SK-N-SH treated with all-trans-retinoic acid at 6 μM for 48 hours (cell line): ENCODE measurements at regions not wholly inside any gene's neighbourhood (a gene's known extent, or its start where the extent isn't known, plus 50 kb on each side); places are given as distances from the start of the nearest gene placed in this dataset.

ENCODE experiments used
- ATAC-seq: fragments of 200-7000 bp; cut with Tn5 transposase; 3 replicates; pipeline ENCODE4 v1.9.1; 2020; ENCODE audit warnings: mild to moderate bottlenecking, moderate library complexity
- ARNTL ChIP-seq: fragments of 450-650 bp; formaldehyde crosslinking; IDR thresholded peaks from 2 replicates; pipeline ENCODE4 v1.5.0; 2020; ENCODE audit warnings: low read depth, mild to moderate bottlenecking, moderate library complexity, borderline replicate concordance
- BACH2 ChIP-seq: fragments of 250-450 bp; sonication (Bioruptor Pico); IDR thresholded peaks from 2 replicates; pipeline ENCODE4 v1.9.0; 2021; ENCODE audit warnings: mild to moderate bottlenecking, borderline replicate concordance
- CSDC2 ChIP-seq: fragments of 250-450 bp; sonication (Bioruptor Pico); IDR thresholded peaks from 2 replicates; pipeline ENCODE4 v1.5.0; 2020; ENCODE audit warnings: mild to moderate bottlenecking, moderate library complexity
- ESRRG ChIP-seq: fragments of 250-450 bp; sonication (Bioruptor Pico); IDR thresholded peaks from 2 replicates; pipeline ENCODE4 v1.6.1; 2021; ENCODE audit warnings: mild to moderate bottlenecking
- GLIS3 ChIP-seq: fragments of 250-450 bp; sonication (Bioruptor Pico); IDR thresholded peaks from 2 replicates; pipeline ENCODE4 v1.5.0; 2020; ENCODE audit warnings: mild to moderate bottlenecking, moderate library complexity
- ISL1 ChIP-seq: fragments of 250-450 bp; sonication (Bioruptor Pico); IDR thresholded peaks from 2 replicates; pipeline ENCODE4 v2.1.2; 2022; ENCODE audit warnings: mild to moderate bottlenecking, moderate library complexity
- OSR1 ChIP-seq: fragments of 250-450 bp; sonication (Bioruptor Pico); IDR thresholded peaks from 2 replicates; pipeline ENCODE4 v1.8.0; 2022; ENCODE audit warnings: moderate library complexity, mild to moderate bottlenecking, inconsistent platforms
- PPARA ChIP-seq: fragments of 250-450 bp; sonication (Bioruptor Pico); IDR thresholded peaks from 2 replicates; pipeline ENCODE4 v1.5.0; 2020; ENCODE audit warnings: mild to moderate bottlenecking, borderline replicate concordance
- RARB ChIP-seq: fragments of 250-450 bp; sonication (Bioruptor Pico); IDR thresholded peaks from 2 replicates; pipeline ENCODE4 v1.8.0; 2021; ENCODE audit warnings: mild to moderate bottlenecking, moderate library complexity
- TCF4 ChIP-seq: fragments of 250-450 bp; sonication (Bioruptor Pico); IDR thresholded peaks from 2 replicates; pipeline ENCODE4 v1.8.0; 2021; ENCODE audit warnings: mild to moderate bottlenecking, moderate library complexity, borderline replicate concordance
- TOX ChIP-seq: fragments of 250-450 bp; sonication (Bioruptor Pico); IDR thresholded peaks from 2 replicates; pipeline ENCODE4 v1.8.0; 2021; ENCODE audit warnings: mild to moderate bottlenecking, moderate library complexity, borderline replicate concordance
- ZC3H10 ChIP-seq: fragments of 250-450 bp; sonication (Bioruptor Pico); IDR thresholded peaks from 2 replicates; pipeline ENCODE4 v1.5.1; 2021; ENCODE audit warnings: mild to moderate bottlenecking, moderate library complexity
- ZFP3 ChIP-seq: fragments of 250-450 bp; sonication (Bioruptor Pico); IDR thresholded peaks from 2 replicates; pipeline ENCODE4 v1.5.0; 2020; ENCODE audit warnings: mild to moderate bottlenecking, moderate library complexity
- ZFP30 ChIP-seq: fragments of 450-650 bp; formaldehyde crosslinking; IDR thresholded peaks from 2 replicates; pipeline ENCODE4 v1.5.0; 2022; ENCODE audit warnings: mild to moderate bottlenecking, moderate library complexity
- ZNF565 ChIP-seq: fragments of 450-650 bp; formaldehyde crosslinking; conservative IDR thresholded peaks from 2 replicates; pipeline ENCODE4 v1.5.0; 2020; ENCODE audit warnings: low read depth, mild to moderate bottlenecking, moderate library complexity
- ZNF70 ChIP-seq: fragments of 450-650 bp; formaldehyde crosslinking; IDR thresholded peaks from 2 replicates; pipeline ENCODE4 v1.5.0; 2020; ENCODE audit warnings: mild to moderate bottlenecking, moderate library complexity
- ZNF8 ChIP-seq: fragments of 450-650 bp; formaldehyde crosslinking; IDR thresholded peaks from 2 replicates; pipeline ENCODE4 v1.5.0; 2020; ENCODE audit warnings: mild to moderate bottlenecking, moderate library complexity
- TF ChIP-seq, protein P1 (sequence below): fragments of 250-450 bp; sonication (Bioruptor Pico); IDR thresholded peaks from 2 replicates; pipeline ENCODE4 v1.5.1; 2020; ENCODE audit warnings: low read depth, mild to moderate bottlenecking, moderate library complexity
- TF ChIP-seq, protein P2 (sequence below): fragments of 250-450 bp; sonication (Bioruptor Pico); IDR thresholded peaks from 2 replicates; pipeline ENCODE4 v1.8.0; 2021; ENCODE audit warnings: low read depth, mild to moderate bottlenecking, moderate library complexity, borderline replicate concordance
- TF ChIP-seq, protein P3 (sequence below): fragments of 250-450 bp; sonication (Bioruptor Pico); IDR thresholded peaks from 2 replicates; pipeline ENCODE4 v1.5.0; 2020; ENCODE audit warnings: mild to moderate bottlenecking, moderate library complexity
- TF ChIP-seq, protein P4 (sequence below): fragments of 250-450 bp; sonication (Bioruptor Pico); IDR thresholded peaks from 2 replicates; pipeline ENCODE4 v1.8.0; 2020; ENCODE audit warnings: mild to moderate bottlenecking, moderate library complexity, borderline replicate concordance

DNA sequence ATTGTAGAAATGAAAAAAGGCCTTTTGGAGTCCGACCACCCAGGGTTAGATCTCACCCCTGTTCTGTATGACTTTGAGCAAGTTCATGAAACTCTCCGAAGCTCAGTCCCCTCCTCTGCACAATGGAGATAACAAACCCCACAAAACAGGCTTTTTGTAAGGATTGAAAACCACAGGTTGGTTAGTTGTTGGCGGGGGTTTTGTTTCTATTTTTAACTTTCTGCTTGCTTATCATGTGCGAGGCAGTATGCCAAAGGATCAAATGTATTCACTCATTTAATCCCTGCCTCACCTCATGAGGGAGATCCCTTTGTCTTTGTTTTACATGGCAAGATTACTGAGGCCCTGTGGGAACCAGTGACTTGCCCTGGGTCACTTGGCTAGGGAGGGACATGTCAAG, 539.1 kb downstream of the CDK5RAP2 start:
- no peak for ATAC-seq
- no peak for TF ChIP-seq ZNF8
- TF ChIP-seq ZFP3: no peak

DNA sequence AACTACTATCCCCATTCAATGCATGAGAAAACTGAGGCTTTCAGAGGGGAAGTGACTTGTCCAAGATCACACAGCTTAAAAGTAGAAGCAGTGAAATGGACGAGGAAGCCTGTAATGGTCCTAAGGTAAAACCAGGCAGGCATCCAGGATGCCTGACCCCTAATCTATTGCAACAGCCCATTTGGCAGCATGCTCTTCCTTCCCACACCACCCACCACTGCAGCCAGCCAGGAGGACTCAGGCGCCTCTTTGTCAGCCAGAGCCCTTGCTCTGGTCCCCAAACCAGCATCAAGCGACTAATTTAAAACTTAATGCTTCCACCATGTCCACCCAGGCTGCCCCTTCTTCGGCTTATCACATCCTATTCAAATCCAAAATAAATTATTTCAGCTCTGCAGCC, 541.6 kb downstream of the CDK5RAP2 start:
- no peak for TF ChIP-seq TCF4 (CRISPR knock-in tag)
- no peak for TF ChIP-seq ARNTL (CRISPR knock-in tag)
- no peak for TF ChIP-seq ISL1
- TF ChIP-seq ZC3H10 (CRISPR knock-in tag): no peak
- TF ChIP-seq, protein P1, sequence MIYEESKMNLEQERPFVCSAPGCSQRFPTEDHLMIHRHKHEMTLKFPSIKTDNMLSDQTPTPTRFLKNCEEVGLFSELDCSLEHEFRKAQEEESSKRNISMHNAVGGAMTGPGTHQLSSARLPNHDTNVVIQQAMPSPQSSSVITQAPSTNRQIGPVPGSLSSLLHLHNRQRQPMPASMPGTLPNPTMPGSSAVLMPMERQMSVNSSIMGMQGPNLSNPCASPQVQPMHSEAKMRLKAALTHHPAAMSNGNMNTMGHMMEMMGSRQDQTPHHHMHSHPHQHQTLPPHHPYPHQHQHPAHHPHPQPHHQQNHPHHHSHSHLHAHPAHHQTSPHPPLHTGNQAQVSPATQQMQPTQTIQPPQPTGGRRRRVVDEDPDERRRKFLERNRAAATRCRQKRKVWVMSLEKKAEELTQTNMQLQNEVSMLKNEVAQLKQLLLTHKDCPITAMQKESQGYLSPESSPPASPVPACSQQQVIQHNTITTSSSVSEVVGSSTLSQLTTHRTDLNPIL (CRISPR knock-in tag): no peak
- no peak for TF ChIP-seq RARB (CRISPR knock-in tag)
- TF ChIP-seq BACH2 (CRISPR knock-in tag): no peak
- TF ChIP-seq ZFP3: no peak
- no peak for TF ChIP-seq PPARA
- TF ChIP-seq TOX (CRISPR knock-in tag): no peak
- no peak for TF ChIP-seq ZFP30 (CRISPR knock-in tag)
- TF ChIP-seq ZNF70: no peak
- no peak for TF ChIP-seq ZNF565 (CRISPR knock-in tag)
- TF ChIP-seq, protein P2, sequence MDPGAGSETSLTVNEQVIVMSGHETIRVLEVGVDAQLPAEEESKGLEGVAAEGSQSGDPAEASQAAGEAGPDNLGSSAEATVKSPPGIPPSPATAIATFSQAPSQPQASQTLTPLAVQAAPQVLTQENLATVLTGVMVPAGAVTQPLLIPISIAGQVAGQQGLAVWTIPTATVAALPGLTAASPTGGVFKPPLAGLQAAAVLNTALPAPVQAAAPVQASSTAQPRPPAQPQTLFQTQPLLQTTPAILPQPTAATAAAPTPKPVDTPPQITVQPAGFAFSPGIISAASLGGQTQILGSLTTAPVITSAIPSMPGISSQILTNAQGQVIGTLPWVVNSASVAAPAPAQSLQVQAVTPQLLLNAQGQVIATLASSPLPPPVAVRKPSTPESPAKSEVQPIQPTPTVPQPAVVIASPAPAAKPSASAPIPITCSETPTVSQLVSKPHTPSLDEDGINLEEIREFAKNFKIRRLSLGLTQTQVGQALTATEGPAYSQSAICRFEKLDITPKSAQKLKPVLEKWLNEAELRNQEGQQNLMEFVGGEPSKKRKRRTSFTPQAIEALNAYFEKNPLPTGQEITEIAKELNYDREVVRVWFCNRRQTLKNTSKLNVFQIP (CRISPR knock-in tag): no peak
- no peak for TF ChIP-seq CSDC2 (CRISPR knock-in tag)
- TF ChIP-seq GLIS3: no peak
- TF ChIP-seq, protein P3, sequence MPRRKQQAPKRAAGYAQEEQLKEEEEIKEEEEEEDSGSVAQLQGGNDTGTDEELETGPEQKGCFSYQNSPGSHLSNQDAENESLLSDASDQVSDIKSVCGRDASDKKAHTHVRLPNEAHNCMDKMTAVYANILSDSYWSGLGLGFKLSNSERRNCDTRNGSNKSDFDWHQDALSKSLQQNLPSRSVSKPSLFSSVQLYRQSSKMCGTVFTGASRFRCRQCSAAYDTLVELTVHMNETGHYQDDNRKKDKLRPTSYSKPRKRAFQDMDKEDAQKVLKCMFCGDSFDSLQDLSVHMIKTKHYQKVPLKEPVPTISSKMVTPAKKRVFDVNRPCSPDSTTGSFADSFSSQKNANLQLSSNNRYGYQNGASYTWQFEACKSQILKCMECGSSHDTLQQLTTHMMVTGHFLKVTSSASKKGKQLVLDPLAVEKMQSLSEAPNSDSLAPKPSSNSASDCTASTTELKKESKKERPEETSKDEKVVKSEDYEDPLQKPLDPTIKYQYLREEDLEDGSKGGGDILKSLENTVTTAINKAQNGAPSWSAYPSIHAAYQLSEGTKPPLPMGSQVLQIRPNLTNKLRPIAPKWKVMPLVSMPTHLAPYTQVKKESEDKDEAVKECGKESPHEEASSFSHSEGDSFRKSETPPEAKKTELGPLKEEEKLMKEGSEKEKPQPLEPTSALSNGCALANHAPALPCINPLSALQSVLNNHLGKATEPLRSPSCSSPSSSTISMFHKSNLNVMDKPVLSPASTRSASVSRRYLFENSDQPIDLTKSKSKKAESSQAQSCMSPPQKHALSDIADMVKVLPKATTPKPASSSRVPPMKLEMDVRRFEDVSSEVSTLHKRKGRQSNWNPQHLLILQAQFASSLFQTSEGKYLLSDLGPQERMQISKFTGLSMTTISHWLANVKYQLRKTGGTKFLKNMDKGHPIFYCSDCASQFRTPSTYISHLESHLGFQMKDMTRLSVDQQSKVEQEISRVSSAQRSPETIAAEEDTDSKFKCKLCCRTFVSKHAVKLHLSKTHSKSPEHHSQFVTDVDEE (CRISPR knock-in tag): no peak
- no peak for TF ChIP-seq ESRRG
- TF ChIP-seq, protein P4, sequence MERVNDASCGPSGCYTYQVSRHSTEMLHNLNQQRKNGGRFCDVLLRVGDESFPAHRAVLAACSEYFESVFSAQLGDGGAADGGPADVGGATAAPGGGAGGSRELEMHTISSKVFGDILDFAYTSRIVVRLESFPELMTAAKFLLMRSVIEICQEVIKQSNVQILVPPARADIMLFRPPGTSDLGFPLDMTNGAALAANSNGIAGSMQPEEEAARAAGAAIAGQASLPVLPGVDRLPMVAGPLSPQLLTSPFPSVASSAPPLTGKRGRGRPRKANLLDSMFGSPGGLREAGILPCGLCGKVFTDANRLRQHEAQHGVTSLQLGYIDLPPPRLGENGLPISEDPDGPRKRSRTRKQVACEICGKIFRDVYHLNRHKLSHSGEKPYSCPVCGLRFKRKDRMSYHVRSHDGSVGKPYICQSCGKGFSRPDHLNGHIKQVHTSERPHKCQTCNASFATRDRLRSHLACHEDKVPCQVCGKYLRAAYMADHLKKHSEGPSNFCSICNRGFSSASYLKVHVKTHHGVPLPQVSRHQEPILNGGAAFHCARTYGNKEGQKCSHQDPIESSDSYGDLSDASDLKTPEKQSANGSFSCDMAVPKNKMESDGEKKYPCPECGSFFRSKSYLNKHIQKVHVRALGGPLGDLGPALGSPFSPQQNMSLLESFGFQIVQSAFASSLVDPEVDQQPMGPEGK: no peak
- TF ChIP-seq OSR1 (CRISPR knock-in tag): no peak
- no peak for ATAC-seq

DNA sequence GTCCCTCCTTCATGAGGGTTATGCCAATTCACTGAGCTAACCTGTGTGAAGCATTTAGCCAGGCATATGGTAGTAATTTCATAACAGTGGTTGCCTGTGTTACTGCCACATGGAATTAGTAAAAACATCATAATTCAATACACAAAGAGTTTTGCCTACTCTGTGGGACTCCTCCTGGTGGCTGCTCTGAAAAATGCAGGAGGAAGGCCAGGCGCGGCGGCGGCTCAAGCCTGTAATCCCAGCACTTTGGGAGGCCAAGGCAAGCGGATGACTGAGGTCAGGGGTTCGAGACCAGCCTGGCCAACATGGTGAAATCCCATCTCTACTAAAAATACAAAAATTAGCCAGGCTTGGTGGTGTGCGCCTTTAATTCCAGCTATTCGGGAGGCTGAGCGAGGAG, 547.3 kb downstream of the CDK5RAP2 start:
- no peak for TF ChIP-seq PPARA
- TF ChIP-seq TCF4 (CRISPR knock-in tag): no peak
- TF ChIP-seq ESRRG: no peak
- no peak for TF ChIP-seq RARB (CRISPR knock-in tag)
- ATAC-seq: no peak

DNA sequence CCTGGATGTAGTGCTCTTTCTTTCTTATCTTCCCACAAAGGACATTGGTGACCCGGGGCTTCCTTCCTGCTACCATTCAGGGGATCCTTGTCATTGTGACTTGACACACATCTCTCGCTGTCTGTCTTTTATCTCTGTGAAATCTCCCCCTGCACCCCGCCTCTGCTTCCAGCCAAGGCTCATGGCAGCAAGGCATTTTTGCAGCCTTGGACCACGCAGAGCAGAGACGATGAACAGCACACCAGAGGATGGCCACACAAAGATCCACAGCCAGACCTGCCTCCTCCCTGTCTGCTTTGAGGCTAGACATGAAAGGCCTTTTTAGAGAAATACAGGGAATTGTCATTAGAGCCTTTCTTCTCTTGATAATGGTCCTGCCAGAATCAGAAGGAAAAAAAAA, 549.1 kb downstream of the CDK5RAP2 start:
- no peak for ATAC-seq
- TF ChIP-seq ZNF565 (CRISPR knock-in tag): no peak
- TF ChIP-seq CSDC2 (CRISPR knock-in tag): no peak
- TF ChIP-seq PPARA: no peak
- TF ChIP-seq, protein P3 (CRISPR knock-in tag): no peak
